ENCODE measurements at regions not wholly inside any gene's neighbourhood (a gene's known extent, or its start where the extent isn't known, plus 50 kb on each side); places are given as distances from the start of the nearest gene placed in this dataset.

- no peak for TF ChIP-seq POLR2A (IDR thresholded peaks at IDR 0.05)
- TF ChIP-seq CTCF (IDR thresholded peaks at IDR 0.05 in 4 of 5, conservative IDR thresholded peaks at IDR 0.05 in 1 of 5): no peak
Measured at GRCh38 chr4:181858741-181859140, 384.5 kb upstream of the TENM3 start.

Measured in gastrocnemius medialis (tissue), 4 donors.